Vagina (tissue), 2 donors: ENCODE measurements at regions not wholly inside any gene's neighbourhood (a gene's known extent, or its start where the extent isn't known, plus 50 kb on each side); places are given as distances from the start of the nearest gene placed in this dataset.

Experiments used
- CTCF ChIP-seq, 3 experiments: fragments of 450-650 bp in 2 of 3; fragments of 200-600 bp in 1 of 3; sonication (generic) in 1 of 3; IDR thresholded peaks; one replicate each; pipeline ENCODE4 v1.5.1; 2017 to 2019; ENCODE audit warnings: antibody characterized with exemption in 3 of 3, mild to moderate bottlenecking in 2 of 3, moderate library complexity in 2 of 3
- POLR2A ChIP-seq, 2 donors: fragments of 450-650 bp; IDR thresholded peaks; one replicate each; pipeline ENCODE4 v1.6.1; 2017; ENCODE audit warnings: antibody characterized with exemption in 2 of 2, mild to moderate bottlenecking in 2 of 2, moderate library complexity in 2 of 2
- POLR2AphosphoS5 ChIP-seq, 2 donors: sonication (generic); formaldehyde crosslinking; IDR thresholded peaks; one replicate each; pipeline ENCODE4 v1.9.0; 2017; ENCODE audit warnings: antibody characterized with exemption in 2 of 2, mild to moderate bottlenecking in 2 of 2, low read depth in 1 of 2; ENCODE audit not compliant: insufficient read depth in 1 of 2

- TF ChIP-seq CTCF (IDR thresholded peaks at IDR 0.05) (no peak), POLR2A (IDR thresholded peaks at IDR 0.05) (no peak), POLR2AphosphoS5 (IDR thresholded peaks at IDR 0.05; ENCODE audit: insufficient read depth in 1 of 2, low read depth in 1 of 2) (no peak)
These were observed 860.5 kb downstream of the NCAM2 start for GRCh38 chr21:21858502-21859334.
